ENCODE measurements at regions not wholly inside any gene's neighbourhood (a gene's known extent, or its start where the extent isn't known, plus 50 kb on each side); places are given as distances from the start of the nearest gene placed in this dataset.

- no peak for DNase-seq
- Mint-ChIP-seq H3K27ac (no peak overlapping the region), H3K4me1 (peaks cover 24% of the 10 kb centered on the region), H3K9me3 (peaks cover 18% of the 10 kb centered on the region), H3K27me3 (ENCODE audit: low read depth, poor library complexity) (peaks cover 4% of the 10 kb centered on the region), H3K36me3 (ENCODE audit: low read depth) (no peaks in the 10 kb centered on the region), H3K4me3 (no peak overlapping the region)
- no peak for TF ChIP-seq CTCF (IDR thresholded peaks at IDR 0.05)
Measured at GRCh38 chr5:96074460-96074859, 112.8 kb upstream of the ELL2 start.

GRCh38 chr5:96072791-96073165 is 111.1 kb upstream of the ELL2 start:
- Mint-ChIP-seq H3K4me1 (peaks cover 20% of the 10 kb centered on the region), H3K27me3 (ENCODE audit: low read depth, poor library complexity) (peaks cover 4% of the 10 kb centered on the region), H3K27ac (no peak overlapping the region), H3K9me3 (peaks cover 14% of the 10 kb centered on the region), H3K4me3 (no peak overlapping the region), H3K36me3 (ENCODE audit: low read depth) (no peaks in the 10 kb centered on the region)
- no peak for TF ChIP-seq CTCF (IDR thresholded peaks at IDR 0.05)
- no peak for DNase-seq

- no peak overlapping the region for H3K4me3 Mint-ChIP-seq
- H3K4me1 Mint-ChIP-seq, result peaks cover 17% of the 10 kb centered on the region
- H3K27me3 Mint-ChIP-seq (ENCODE audit: low read depth, poor library complexity), result peaks cover 4% of the 10 kb centered on the region
- no peak overlapping the region for H3K27ac Mint-ChIP-seq
- TF ChIP-seq CTCF (IDR thresholded peaks at IDR 0.05), result no peak
- H3K36me3 Mint-ChIP-seq (ENCODE audit: low read depth), result no peaks in the 10 kb centered on the region
- peaks cover 9% of the 10 kb centered on the region for H3K9me3 Mint-ChIP-seq
- DNase-seq, result no peak
Measured at GRCh38 chr5:96072138-96072790, 110.6 kb upstream of the ELL2 start.

- Mint-ChIP-seq H3K9me3 (peaks cover 3% of the 10 kb centered on the region), H3K36me3 (ENCODE audit: low read depth) (no peaks in the 10 kb centered on the region), H3K4me3 (no peak overlapping the region), H3K27me3 (ENCODE audit: low read depth, poor library complexity) (peaks cover 4% of the 10 kb centered on the region), H3K4me1 (peaks cover 18% of the 10 kb centered on the region), H3K27ac (no peak overlapping the region)
- no peak for TF ChIP-seq CTCF (IDR thresholded peaks at IDR 0.05)
- no peak for DNase-seq
Measured at GRCh38 chr5:96070622-96071225, 109.1 kb upstream of the ELL2 start.

- no peaks in the 10 kb centered on the region for H3K9me3 Mint-ChIP-seq
Measured at GRCh38 chr5:96067894-96068614, 106.4 kb upstream of the ELL2 start.

More at GRCh38 chr5:96067894-96068614, 106.4 kb upstream of the ELL2 start:
- no peak overlapping the region for H3K27ac Mint-ChIP-seq
- no peak for DNase-seq
- peaks cover 27% of the 10 kb centered on the region for H3K4me1 Mint-ChIP-seq
- no peak for TF ChIP-seq CTCF (IDR thresholded peaks at IDR 0.05)
- H3K4me3 Mint-ChIP-seq, result no peak overlapping the region
- H3K36me3 Mint-ChIP-seq (ENCODE audit: low read depth), result no peaks in the 10 kb centered on the region
- H3K27me3 Mint-ChIP-seq (ENCODE audit: low read depth, poor library complexity), result peaks cover 2% of the 10 kb centered on the region
